Neural cell (in vitro differentiated cells): ENCODE measurements at regions not wholly inside any gene's neighbourhood (a gene's known extent, or its start where the extent isn't known, plus 50 kb on each side); places are given as distances from the start of the nearest gene placed in this dataset.

Experiments
- CTCF ChIP-seq: fragments of 450-650 bp; IDR thresholded peaks from 2 replicates; pipeline ENCODE4 v1.5.1; 2014; ENCODE audit warnings: antibody characterized with exemption, mild to moderate bottlenecking, moderate library complexity; ENCODE audit not compliant: poor library complexity, severe bottlenecking
- TAF1 ChIP-seq: IDR thresholded peaks from 2 replicates; pipeline ENCODE4 v1.6.1; 2012; ENCODE audit warnings: low read depth

GRCh38 chr2:129376426-129377077, 602.9 kb upstream of the RAB6C start:
- TF ChIP-seq TAF1: no peak
- TF ChIP-seq CTCF: no peak
